A549 (cell line): ENCODE measurements at regions not wholly inside any gene's neighbourhood (a gene's known extent, or its start where the extent isn't known, plus 50 kb on each side); places are given as distances from the start of the nearest gene placed in this dataset.

Experiments
- ATAC-seq, 2 experiments: fragments of 200-7000 bp in 1 of 2; fragments of >200 bp in 1 of 2; cut with Nextera tagmentation in 1 of 2; cut with Tn5 transposase in 1 of 2; 3 replicates each; pipeline versions ENCODE4 v1.8.0 to v1.9.1; 2018 to 2020; ENCODE audit warnings: mild to moderate bottlenecking in 1 of 2, moderate library complexity in 1 of 2
- CTCF ChIA-PET: fragments of 300-600 bp; sonication (Branson Sonifier 250); formaldehyde crosslinking; extraction: SDS; loops from one replicate; lab custom pipeline; 2021; ENCODE audit warnings: antibody characterized with exemption, inconsistent platforms; lab: Yijun Ruan, JAX
- POLR2A ChIA-PET: fragments of 350-600 bp; formaldehyde crosslinking; extraction: SDS; loops from one replicate; lab custom pipeline; 2021; ENCODE audit warnings: antibody characterized with exemption, inconsistent platforms; lab: Yijun Ruan, JAX
- DNase-seq, 2 experiments: peaks; one replicate each; pipeline versions ENCODE4 v3.0.0 to v3.0.0-alpha.2; 2011 to 2016; ENCODE audit warnings: low read depth in 1 of 2, low spot score in 1 of 2
- FAIRE-seq: peaks from 2 replicates; lab custom pipeline; 2011; peaks lifted over from hg19 to GRCh38; lab: Jason Lieb, UNC
- H3K27ac ChIP-seq, 2 experiments: fragments of >200 bp; sonication (Bioruptor Twin); formaldehyde crosslinking; 3 replicates each; pipeline ENCODE4 v1.5.1; 2016 to 2017
- H3K4me1 ChIP-seq: fragments of >200 bp; sonication (Bioruptor Twin); formaldehyde crosslinking; 3 replicates; pipeline ENCODE4 v1.6.1; 2016
- H3K4me2 ChIP-seq: fragments of >200 bp; sonication (Bioruptor Twin); formaldehyde crosslinking; 3 replicates; pipeline ENCODE4 v1.6.1; 2016
- H3K4me3 ChIP-seq: fragments of >200 bp; sonication (Bioruptor Twin); formaldehyde crosslinking; 3 replicates; pipeline ENCODE4 v1.5.1; 2016
- H3K9me3 ChIP-seq: fragments of >200 bp; sonication (Bioruptor Twin); formaldehyde crosslinking; 3 replicates; pipeline ENCODE4 v1.6.1; 2016
- BHLHE40 ChIP-seq: IDR thresholded peaks from 2 replicates; pipeline ENCODE4 v1.6.1; 2012; ENCODE audit warnings: low read depth, low read length, inconsistent platforms
- EHF ChIP-seq: fragments of 250-450 bp; sonication (Bioruptor Pico); IDR thresholded peaks from 2 replicates; pipeline ENCODE4 v1.5.0; 2020; ENCODE audit warnings: mild to moderate bottlenecking
- ESRRA ChIP-seq: fragments of 150-350 bp; IDR thresholded peaks from 2 replicates; pipeline ENCODE4 v1.6.1; 2014; ENCODE audit warnings: mild to moderate bottlenecking, low read length, borderline replicate concordance
- FOSL2 ChIP-seq, 2 experiments: fragments of 450-650 bp in 1 of 2; fragments of >200 bp in 1 of 2; sonication (Bioruptor Twin) in 1 of 2; formaldehyde crosslinking; IDR thresholded peaks; 2 replicates each; pipeline versions ENCODE4 v1.5.0 to v1.6.1; 2016 to 2020; ENCODE audit warnings: mild to moderate bottlenecking in 1 of 2, moderate library complexity in 1 of 2
- HOXA7 ChIP-seq: fragments of 250-450 bp; sonication (Bioruptor Pico); IDR thresholded peaks from 2 replicates; pipeline ENCODE4 v1.5.0; 2020; ENCODE audit warnings: mild to moderate bottlenecking, moderate library complexity
- HOXB13 ChIP-seq: fragments of 250-450 bp; sonication (Bioruptor Pico); IDR thresholded peaks from 2 replicates; pipeline ENCODE4 v1.5.0; 2020; ENCODE audit warnings: low read depth, mild to moderate bottlenecking, moderate library complexity
- KDM1A ChIP-seq: fragments of 200-600 bp; sonication (generic); IDR thresholded peaks from 2 replicates; pipeline ENCODE4 v1.6.1; 2016; ENCODE audit warnings: low read depth, mild to moderate bottlenecking
- MYC ChIP-seq: IDR thresholded peaks from 2 replicates; pipeline ENCODE4 v1.6.1; 2012; ENCODE audit warnings: mild to moderate bottlenecking, inconsistent platforms, low read length, improper control_type of control experiment, borderline replicate concordance
- NR3C1 ChIP-seq: fragments of >200 bp; sonication (Bioruptor Twin); formaldehyde crosslinking; IDR thresholded peaks from 3 replicates; pipeline ENCODE4 v1.6.1; 2017
- PHF8 ChIP-seq: fragments of 200-600 bp; sonication (generic); IDR thresholded peaks from 2 replicates; pipeline ENCODE4 v1.6.1; 2016; ENCODE audit warnings: low read depth, mild to moderate bottlenecking, antibody characterized with exemption, moderate library complexity, borderline replicate concordance
- POLR2AphosphoS2 ChIP-seq: conservative IDR thresholded peaks from 2 replicates; pipeline ENCODE4 v1.6.1; 2012; ENCODE audit warnings: low read length, improper control_type of control experiment, inconsistent platforms
- RCOR1 ChIP-seq: fragments of 150-350 bp; IDR thresholded peaks from 2 replicates; pipeline ENCODE4 v1.6.1; 2014; ENCODE audit warnings: antibody characterized with exemption, low read length, low read depth
- TP53 ChIP-seq: fragments of 250-450 bp; sonication (Bioruptor Pico); IDR thresholded peaks from 2 replicates; pipeline ENCODE4 v1.5.0; 2021; ENCODE audit warnings: mild to moderate bottlenecking, moderate library complexity
- ZC3H11A ChIP-seq: fragments of 450-650 bp; IDR thresholded peaks from 2 replicates; pipeline ENCODE4 v1.6.1; 2014; ENCODE audit warnings: antibody characterized with exemption, mild to moderate bottlenecking
- ZNF302 ChIP-seq: fragments of 250-450 bp; sonication (Bioruptor Pico); IDR thresholded peaks from 2 replicates; pipeline ENCODE4 v1.9.0; 2021; ENCODE audit warnings: inconsistent platforms, mild to moderate bottlenecking, moderate library complexity
- WGBS: methylation state at CpG from one replicate; pipeline ENCODE4 v1.1.6; 2017; ENCODE audit errors: missing lambda C conversion rate; 5-methylcytosine and 5-hydroxymethylcytosine counted together
- TF ChIP-seq, protein P1 (sequence below): fragments of 150-350 bp; IDR thresholded peaks from 2 replicates; pipeline ENCODE4 v1.6.1; 2014; ENCODE audit warnings: low read depth, mild to moderate bottlenecking, low read length
- TF ChIP-seq, protein P2 (sequence below): fragments of >200 bp; sonication (Bioruptor Twin); formaldehyde crosslinking; IDR thresholded peaks from 3 replicates; pipeline ENCODE4 v1.6.1; 2016
- TF ChIP-seq, protein P3 (sequence below): fragments of 250-450 bp; sonication (Bioruptor Pico); IDR thresholded peaks from 2 replicates; pipeline ENCODE4 v1.5.0; 2021; ENCODE audit warnings: mild to moderate bottlenecking, moderate library complexity, borderline replicate concordance
- TF ChIP-seq, protein P4 (sequence below): fragments of >200 bp; sonication (Bioruptor Twin); formaldehyde crosslinking; IDR thresholded peaks from 3 replicates; pipeline ENCODE4 v1.5.1; 2016
- TF ChIP-seq, protein P5 (sequence below): fragments of 450-650 bp; IDR thresholded peaks from 2 replicates; pipeline ENCODE4 v1.6.1; 2014; ENCODE audit warnings: antibody characterized with exemption
- TF ChIP-seq, protein P6 (sequence below): fragments of 200-600 bp; sonication (generic); IDR thresholded peaks from 2 replicates; pipeline ENCODE4 v1.6.1; 2016; ENCODE audit warnings: antibody characterized with exemption, mild to moderate bottlenecking, moderate library complexity

DNA sequence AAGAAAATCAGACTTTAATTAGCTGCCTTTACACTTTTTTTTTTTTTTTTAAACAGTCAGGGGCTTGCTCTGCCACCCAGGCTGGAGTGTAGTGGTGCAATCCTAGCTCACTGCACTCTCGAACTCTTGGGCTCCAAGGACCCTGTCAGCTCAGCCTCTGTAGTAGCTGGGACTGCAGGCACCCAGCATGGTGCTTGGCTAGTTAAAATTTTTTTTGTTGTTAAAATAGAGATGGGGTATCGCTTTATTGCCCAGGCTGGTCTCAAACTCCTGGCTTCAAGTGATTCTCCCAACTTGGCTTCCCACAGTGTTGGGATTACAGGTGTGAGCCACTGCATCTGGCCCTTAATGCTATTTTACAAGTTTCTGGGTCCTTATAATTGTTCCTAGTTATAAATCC lies 359.1 kb downstream of the SPRY1 start:
- Histone ChIP-seq H3K27ac (no peak overlapping the region), H3K4me1 (no peaks in the 10 kb centered on the region), H3K9me3 (no peaks in the 10 kb centered on the region), H3K4me3 (no peak overlapping the region), H3K4me2 (no peak overlapping the region)
- CTCF ChIA-PET = interaction anchor here (2.3 kb wide), 1 partner anchor 18 kb away, joined by 8 read pairs; no protein-coding TSS in a partner anchor
- FAIRE-seq = no peak
- DNase-seq = no peak
- POLR2A ChIA-PET = no interaction called here
- 61% methylated on average over 2 of the region's 2 CpGs for WGBS
- ATAC-seq = no peak
- TF ChIP-seq, protein P1, sequence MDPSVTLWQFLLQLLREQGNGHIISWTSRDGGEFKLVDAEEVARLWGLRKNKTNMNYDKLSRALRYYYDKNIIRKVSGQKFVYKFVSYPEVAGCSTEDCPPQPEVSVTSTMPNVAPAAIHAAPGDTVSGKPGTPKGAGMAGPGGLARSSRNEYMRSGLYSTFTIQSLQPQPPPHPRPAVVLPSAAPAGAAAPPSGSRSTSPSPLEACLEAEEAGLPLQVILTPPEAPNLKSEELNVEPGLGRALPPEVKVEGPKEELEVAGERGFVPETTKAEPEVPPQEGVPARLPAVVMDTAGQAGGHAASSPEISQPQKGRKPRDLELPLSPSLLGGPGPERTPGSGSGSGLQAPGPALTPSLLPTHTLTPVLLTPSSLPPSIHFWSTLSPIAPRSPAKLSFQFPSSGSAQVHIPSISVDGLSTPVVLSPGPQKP = no peak
- TF ChIP-seq ZNF302 (CRISPR knock-in tag) (no peak), RCOR1 (no peak)
- TF ChIP-seq, protein P2, sequence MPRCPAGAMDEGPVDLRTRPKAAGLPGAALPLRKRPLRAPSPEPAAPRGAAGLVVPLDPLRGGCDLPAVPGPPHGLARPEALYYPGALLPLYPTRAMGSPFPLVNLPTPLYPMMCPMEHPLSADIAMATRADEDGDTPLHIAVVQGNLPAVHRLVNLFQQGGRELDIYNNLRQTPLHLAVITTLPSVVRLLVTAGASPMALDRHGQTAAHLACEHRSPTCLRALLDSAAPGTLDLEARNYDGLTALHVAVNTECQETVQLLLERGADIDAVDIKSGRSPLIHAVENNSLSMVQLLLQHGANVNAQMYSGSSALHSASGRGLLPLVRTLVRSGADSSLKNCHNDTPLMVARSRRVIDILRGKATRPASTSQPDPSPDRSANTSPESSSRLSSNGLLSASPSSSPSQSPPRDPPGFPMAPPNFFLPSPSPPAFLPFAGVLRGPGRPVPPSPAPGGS = no peak

DNA sequence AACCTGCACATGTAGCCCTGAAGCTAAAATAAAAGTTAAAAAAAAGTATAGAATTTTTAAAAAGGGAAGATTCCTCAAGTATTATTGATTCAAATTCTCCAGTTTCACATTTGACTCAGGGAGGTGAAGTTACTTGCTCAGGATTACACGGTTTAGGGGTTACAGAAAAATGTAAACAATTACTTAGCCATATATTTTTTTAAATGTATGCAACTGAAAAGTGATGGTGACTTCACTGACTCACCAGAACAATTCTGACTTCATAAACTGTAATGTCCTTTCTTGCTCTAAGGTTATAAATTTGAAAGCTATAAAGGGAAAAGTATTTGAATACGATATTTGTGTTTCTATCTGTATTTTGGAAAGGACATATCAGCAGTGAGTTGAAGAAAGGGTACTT lies 371.2 kb downstream of the SPRY1 start:
- Histone ChIP-seq H3K4me2 (no peak overlapping the region), H3K4me3 (no peak overlapping the region), H3K27ac (no peak overlapping the region), H3K9me3 (no peaks in the 10 kb centered on the region), H3K4me1 (no peaks in the 10 kb centered on the region)
- DNase-seq (no peak), FAIRE-seq (no peak), ATAC-seq (no peak)
- ChIA-PET POLR2A (no interaction called here), CTCF (no interaction called here)
- 9% methylated on average over 2 of the region's 2 CpGs for WGBS
- TF ChIP-seq, protein P3, sequence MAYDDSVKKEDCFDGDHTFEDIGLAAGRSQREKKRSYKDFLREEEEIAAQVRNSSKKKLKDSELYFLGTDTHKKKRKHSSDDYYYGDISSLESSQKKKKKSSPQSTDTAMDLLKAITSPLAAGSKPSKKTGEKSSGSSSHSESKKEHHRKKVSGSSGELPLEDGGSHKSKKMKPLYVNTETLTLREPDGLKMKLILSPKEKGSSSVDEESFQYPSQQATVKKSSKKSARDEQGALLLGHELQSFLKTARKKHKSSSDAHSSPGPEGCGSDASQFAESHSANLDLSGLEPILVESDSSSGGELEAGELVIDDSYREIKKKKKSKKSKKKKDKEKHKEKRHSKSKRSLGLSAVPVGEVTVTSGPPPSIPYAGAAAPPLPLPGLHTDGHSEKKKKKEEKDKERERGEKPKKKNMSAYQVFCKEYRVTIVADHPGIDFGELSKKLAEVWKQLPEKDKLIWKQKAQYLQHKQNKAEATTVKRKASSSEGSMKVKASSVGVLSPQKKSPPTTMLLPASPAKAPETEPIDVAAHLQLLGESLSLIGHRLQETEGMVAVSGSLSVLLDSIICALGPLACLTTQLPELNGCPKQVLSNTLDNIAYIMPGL = no peak
- TF ChIP-seq POLR2AphosphoS2 = no peak
- TF ChIP-seq RCOR1 = no peak
- TF ChIP-seq, all 56 proteins: peak for 0

DNA sequence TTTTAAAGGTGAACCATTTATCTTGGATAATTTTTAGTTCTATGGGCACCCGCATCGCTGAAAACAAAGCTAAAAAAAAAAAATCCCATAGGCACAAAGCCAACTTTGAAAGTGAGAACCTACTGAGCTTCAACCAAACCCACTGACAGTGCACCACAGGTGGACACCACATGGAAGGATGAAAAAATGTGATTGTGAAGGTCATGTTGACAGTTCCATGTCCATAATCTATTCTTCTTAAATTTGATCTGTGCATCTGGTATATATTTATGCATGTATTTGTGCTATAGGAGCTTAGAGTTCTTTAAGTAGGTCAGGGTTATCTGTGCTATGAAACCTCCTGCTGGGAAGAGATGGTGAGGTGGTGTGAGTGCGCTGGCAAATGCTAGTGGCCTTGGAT lies 374.3 kb downstream of the SPRY1 start:
- WGBS = 89% methylated on average over 3 of the region's 3 CpGs
- TF ChIP-seq MYC = no peak
- TF ChIP-seq TP53 (CRISPR knock-in tag) = no peak
- no peak for TF ChIP-seq ESRRA
- no peak for TF ChIP-seq HOXA7 (CRISPR knock-in tag)
- TF ChIP-seq, protein P4, sequence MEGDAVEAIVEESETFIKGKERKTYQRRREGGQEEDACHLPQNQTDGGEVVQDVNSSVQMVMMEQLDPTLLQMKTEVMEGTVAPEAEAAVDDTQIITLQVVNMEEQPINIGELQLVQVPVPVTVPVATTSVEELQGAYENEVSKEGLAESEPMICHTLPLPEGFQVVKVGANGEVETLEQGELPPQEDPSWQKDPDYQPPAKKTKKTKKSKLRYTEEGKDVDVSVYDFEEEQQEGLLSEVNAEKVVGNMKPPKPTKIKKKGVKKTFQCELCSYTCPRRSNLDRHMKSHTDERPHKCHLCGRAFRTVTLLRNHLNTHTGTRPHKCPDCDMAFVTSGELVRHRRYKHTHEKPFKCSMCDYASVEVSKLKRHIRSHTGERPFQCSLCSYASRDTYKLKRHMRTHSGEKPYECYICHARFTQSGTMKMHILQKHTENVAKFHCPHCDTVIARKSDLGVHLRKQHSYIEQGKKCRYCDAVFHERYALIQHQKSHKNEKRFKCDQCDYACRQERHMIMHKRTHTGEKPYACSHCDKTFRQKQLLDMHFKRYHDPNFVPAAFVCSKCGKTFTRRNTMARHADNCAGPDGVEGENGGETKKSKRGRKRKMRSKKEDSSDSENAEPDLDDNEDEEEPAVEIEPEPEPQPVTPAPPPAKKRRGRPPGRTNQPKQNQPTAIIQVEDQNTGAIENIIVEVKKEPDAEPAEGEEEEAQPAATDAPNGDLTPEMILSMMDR = no peak
- TF ChIP-seq FOSL2 (IDR thresholded peaks at IDR 0.05) = no peak
- TF ChIP-seq FOSL2 (CRISPR knock-in tag; IDR thresholded peaks at IDR 0.05) = no peak
- TF ChIP-seq PHF8 = no peak
- no peak for TF ChIP-seq EHF (CRISPR knock-in tag)
- TF ChIP-seq ZC3H11A = no peak
- TF ChIP-seq HOXB13 (CRISPR knock-in tag) = no peak
- TF ChIP-seq, protein P5, sequence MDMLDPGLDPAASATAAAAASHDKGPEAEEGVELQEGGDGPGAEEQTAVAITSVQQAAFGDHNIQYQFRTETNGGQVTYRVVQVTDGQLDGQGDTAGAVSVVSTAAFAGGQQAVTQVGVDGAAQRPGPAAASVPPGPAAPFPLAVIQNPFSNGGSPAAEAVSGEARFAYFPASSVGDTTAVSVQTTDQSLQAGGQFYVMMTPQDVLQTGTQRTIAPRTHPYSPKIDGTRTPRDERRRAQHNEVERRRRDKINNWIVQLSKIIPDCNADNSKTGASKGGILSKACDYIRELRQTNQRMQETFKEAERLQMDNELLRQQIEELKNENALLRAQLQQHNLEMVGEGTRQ = no peak
- TF ChIP-seq, protein P2 = no peak
- TF ChIP-seq NR3C1 = no peak
- TF ChIP-seq KDM1A = no peak
- TF ChIP-seq, protein P6, sequence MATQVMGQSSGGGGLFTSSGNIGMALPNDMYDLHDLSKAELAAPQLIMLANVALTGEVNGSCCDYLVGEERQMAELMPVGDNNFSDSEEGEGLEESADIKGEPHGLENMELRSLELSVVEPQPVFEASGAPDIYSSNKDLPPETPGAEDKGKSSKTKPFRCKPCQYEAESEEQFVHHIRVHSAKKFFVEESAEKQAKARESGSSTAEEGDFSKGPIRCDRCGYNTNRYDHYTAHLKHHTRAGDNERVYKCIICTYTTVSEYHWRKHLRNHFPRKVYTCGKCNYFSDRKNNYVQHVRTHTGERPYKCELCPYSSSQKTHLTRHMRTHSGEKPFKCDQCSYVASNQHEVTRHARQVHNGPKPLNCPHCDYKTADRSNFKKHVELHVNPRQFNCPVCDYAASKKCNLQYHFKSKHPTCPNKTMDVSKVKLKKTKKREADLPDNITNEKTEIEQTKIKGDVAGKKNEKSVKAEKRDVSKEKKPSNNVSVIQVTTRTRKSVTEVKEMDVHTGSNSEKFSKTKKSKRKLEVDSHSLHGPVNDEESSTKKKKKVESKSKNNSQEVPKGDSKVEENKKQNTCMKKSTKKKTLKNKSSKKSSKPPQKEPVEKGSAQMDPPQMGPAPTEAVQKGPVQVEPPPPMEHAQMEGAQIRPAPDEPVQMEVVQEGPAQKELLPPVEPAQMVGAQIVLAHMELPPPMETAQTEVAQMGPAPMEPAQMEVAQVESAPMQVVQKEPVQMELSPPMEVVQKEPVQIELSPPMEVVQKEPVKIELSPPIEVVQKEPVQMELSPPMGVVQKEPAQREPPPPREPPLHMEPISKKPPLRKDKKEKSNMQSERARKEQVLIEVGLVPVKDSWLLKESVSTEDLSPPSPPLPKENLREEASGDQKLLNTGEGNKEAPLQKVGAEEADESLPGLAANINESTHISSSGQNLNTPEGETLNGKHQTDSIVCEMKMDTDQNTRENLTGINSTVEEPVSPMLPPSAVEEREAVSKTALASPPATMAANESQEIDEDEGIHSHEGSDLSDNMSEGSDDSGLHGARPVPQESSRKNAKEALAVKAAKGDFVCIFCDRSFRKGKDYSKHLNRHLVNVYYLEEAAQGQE = no peak
- no peak for TF ChIP-seq BHLHE40

More for the DNA sequence above, 374.3 kb downstream of the SPRY1 start:
- CTCF ChIA-PET = no interaction called here
- POLR2A ChIA-PET = interaction anchor here (0.7 kb wide), 1 partner anchor 222 kb away, joined by 8 read pairs; no protein-coding TSS in a partner anchor
- Histone ChIP-seq H3K4me1 (no peaks in the 10 kb centered on the region), H3K4me3 (no peak overlapping the region), H3K9me3 (no peaks in the 10 kb centered on the region), H3K4me2 (no peak overlapping the region), H3K27ac (no peak overlapping the region)
- DNase-seq = no peak
- ATAC-seq = no peak
- no peak for FAIRE-seq
